ENCODE measurements at regions not wholly inside any gene's neighbourhood (a gene's known extent, or its start where the extent isn't known, plus 50 kb on each side); places are given as distances from the start of the nearest gene placed in this dataset.

DNA sequence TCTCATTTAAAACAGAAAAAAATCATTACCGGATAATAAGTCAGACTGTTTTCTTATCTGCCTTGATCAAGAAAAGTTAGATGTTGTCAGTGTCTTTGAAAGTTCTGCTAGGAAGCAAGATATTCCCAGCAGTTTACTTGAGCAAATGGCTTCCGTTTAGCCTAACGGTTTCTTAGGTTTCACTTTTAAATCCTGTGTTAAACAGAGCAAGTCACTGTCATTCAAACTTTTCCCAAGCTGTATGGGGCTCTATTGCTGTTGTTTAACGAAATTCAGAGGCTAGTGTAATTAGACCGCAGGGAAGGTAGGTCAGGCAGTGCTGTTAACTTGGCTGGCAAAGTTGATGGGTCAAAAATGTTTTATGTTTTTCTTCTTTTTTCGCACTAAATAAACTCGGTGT, 80.3 kb upstream of the NEIL3 start:
- TF ChIP-seq, protein P1, sequence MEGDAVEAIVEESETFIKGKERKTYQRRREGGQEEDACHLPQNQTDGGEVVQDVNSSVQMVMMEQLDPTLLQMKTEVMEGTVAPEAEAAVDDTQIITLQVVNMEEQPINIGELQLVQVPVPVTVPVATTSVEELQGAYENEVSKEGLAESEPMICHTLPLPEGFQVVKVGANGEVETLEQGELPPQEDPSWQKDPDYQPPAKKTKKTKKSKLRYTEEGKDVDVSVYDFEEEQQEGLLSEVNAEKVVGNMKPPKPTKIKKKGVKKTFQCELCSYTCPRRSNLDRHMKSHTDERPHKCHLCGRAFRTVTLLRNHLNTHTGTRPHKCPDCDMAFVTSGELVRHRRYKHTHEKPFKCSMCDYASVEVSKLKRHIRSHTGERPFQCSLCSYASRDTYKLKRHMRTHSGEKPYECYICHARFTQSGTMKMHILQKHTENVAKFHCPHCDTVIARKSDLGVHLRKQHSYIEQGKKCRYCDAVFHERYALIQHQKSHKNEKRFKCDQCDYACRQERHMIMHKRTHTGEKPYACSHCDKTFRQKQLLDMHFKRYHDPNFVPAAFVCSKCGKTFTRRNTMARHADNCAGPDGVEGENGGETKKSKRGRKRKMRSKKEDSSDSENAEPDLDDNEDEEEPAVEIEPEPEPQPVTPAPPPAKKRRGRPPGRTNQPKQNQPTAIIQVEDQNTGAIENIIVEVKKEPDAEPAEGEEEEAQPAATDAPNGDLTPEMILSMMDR (IDR thresholded peaks at IDR 0.05; ENCODE audit: low read depth, low read length, poor library complexity, severe bottlenecking), result no peak
- no peak for TF ChIP-seq EZH2phosphoT487 (IDR thresholded peaks at IDR 0.05; ENCODE audit: borderline replicate concordance, low read length)
